Loucy (cell line): ENCODE measurements at regions not wholly inside any gene's neighbourhood (a gene's known extent, or its start where the extent isn't known, plus 50 kb on each side); places are given as distances from the start of the nearest gene placed in this dataset.

Experiments used
- EZH2phosphoT487 ChIP-seq: fragments of 200-600 bp; IDR thresholded peaks from 2 replicates; pipeline ENCODE4 v1.6.1; 2018; ENCODE audit warnings: antibody characterized with exemption, mild to moderate bottlenecking, moderate library complexity, borderline replicate concordance
- TF ChIP-seq, protein P1 (sequence below): fragments of 200-600 bp; sonication (generic); conservative IDR thresholded peaks from 2 replicates; pipeline ENCODE4 v1.5.1; 2014; ENCODE audit warnings: mild to moderate bottlenecking, antibody characterized with exemption, low read length

- TF ChIP-seq, protein P1, sequence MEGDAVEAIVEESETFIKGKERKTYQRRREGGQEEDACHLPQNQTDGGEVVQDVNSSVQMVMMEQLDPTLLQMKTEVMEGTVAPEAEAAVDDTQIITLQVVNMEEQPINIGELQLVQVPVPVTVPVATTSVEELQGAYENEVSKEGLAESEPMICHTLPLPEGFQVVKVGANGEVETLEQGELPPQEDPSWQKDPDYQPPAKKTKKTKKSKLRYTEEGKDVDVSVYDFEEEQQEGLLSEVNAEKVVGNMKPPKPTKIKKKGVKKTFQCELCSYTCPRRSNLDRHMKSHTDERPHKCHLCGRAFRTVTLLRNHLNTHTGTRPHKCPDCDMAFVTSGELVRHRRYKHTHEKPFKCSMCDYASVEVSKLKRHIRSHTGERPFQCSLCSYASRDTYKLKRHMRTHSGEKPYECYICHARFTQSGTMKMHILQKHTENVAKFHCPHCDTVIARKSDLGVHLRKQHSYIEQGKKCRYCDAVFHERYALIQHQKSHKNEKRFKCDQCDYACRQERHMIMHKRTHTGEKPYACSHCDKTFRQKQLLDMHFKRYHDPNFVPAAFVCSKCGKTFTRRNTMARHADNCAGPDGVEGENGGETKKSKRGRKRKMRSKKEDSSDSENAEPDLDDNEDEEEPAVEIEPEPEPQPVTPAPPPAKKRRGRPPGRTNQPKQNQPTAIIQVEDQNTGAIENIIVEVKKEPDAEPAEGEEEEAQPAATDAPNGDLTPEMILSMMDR = no peak
- TF ChIP-seq EZH2phosphoT487 = no peak
Observed at GRCh38 chr2:128835342-128835855, 516.7 kb upstream of the HS6ST1 start.
